IMR-90 (cell line): ENCODE measurements at regions not wholly inside any gene's neighbourhood (a gene's known extent, or its start where the extent isn't known, plus 50 kb on each side); places are given as distances from the start of the nearest gene placed in this dataset.

Experiments used
- ATAC-seq: fragments of 200-7000 bp; cut with Tn5 transposase; 2 replicates; pipeline ENCODE4 v1.9.1; 2020; ENCODE audit warnings: low read depth, mild to moderate bottlenecking, moderate library complexity
- BruUV-seq: library from RNA; stranded (reverse); fragments of 400-500 nt; replicated peaks from 2 replicates; lab custom pipeline; 2021; lab: Mats Ljungman, UMichigan
- CTCF ChIA-PET: fragments of 300-600 bp; formaldehyde crosslinking; extraction: SDS; loops from one replicate; lab custom pipeline; 2021; ENCODE audit warnings: antibody characterized with exemption; lab: Yijun Ruan, JAX
- POLR2A ChIA-PET: fragments of 300-600 bp; sonication (Branson Sonifier 250); formaldehyde crosslinking; loops from one replicate; lab custom pipeline; 2022; ENCODE audit warnings: antibody characterized with exemption; ENCODE audit not compliant: unreplicated experiment; lab: Charles Lee
- DNase-seq: peaks from one replicate; pipeline ENCODE4 v3.0.0; 2013
- H2AFZ ChIP-seq: replicated peaks from 2 replicates; pipeline ENCODE3; 2013; ENCODE audit warnings: low read length, mild to moderate bottlenecking; ENCODE audit not compliant: poor library complexity
- H2AK5ac ChIP-seq: 2 replicates; pipeline ENCODE4 v1.6.1; 2013; ENCODE audit warnings: low read depth, low read length, inconsistent platforms
- H2AK9ac ChIP-seq: replicated peaks from 2 replicates; pipeline ENCODE3; 2013; ENCODE audit warnings: mild to moderate bottlenecking, low read depth, low read length, moderate library complexity; ENCODE audit not compliant: poor library complexity
- H2BK120ac ChIP-seq: 2 replicates; pipeline ENCODE4 v1.6.1; 2013; ENCODE audit warnings: low read depth, low read length, inconsistent platforms
- H2BK15ac ChIP-seq: 3 replicates; pipeline ENCODE4 v1.6.1; 2013; ENCODE audit warnings: low read depth, low read length, inconsistent platforms
- H2BK20ac ChIP-seq: 2 replicates; pipeline ENCODE4 v1.6.1; 2013; ENCODE audit warnings: low read depth, mild to moderate bottlenecking, inconsistent platforms, low read length, moderate library complexity
- H2BK5ac ChIP-seq: 2 replicates; pipeline ENCODE4 v1.6.1; 2013; ENCODE audit warnings: mild to moderate bottlenecking, low read depth, low read length, inconsistent platforms; ENCODE audit not compliant: poor library complexity, severe bottlenecking
- H3K14ac ChIP-seq: replicated peaks from 2 replicates; pipeline ENCODE4 v1.6.1; 2013; ENCODE audit warnings: low read depth, low read length, inconsistent platforms
- H3K18ac ChIP-seq: 2 replicates; pipeline ENCODE4 v1.6.1; 2013; ENCODE audit warnings: low read depth, low read length, control low read depth
- H3K23ac ChIP-seq: 2 replicates; pipeline ENCODE4 v1.6.1; 2013; ENCODE audit warnings: low read depth, low read length, inconsistent platforms
- H3K27ac ChIP-seq: 2 replicates; pipeline ENCODE4 v1.5.1; 2013; ENCODE audit warnings: mild to moderate bottlenecking, control low read depth, low read length; ENCODE audit not compliant: insufficient read depth
- H3K27me3 ChIP-seq: 2 replicates; pipeline ENCODE4 v1.6.1; 2013; ENCODE audit warnings: low read length; ENCODE audit not compliant: control insufficient read depth, insufficient read depth
- H3K36me3 ChIP-seq: 2 replicates; pipeline ENCODE4 v1.6.1; 2013; ENCODE audit warnings: low read length, mixed read lengths; ENCODE audit not compliant: control insufficient read depth, insufficient read depth
- H3K4ac ChIP-seq: 2 replicates; pipeline ENCODE4 v1.6.1; 2013; ENCODE audit warnings: low read depth, low read length, inconsistent platforms
- H3K4me1 ChIP-seq: 2 replicates; pipeline ENCODE4 v1.6.1; 2013; ENCODE audit warnings: low read length, mixed read lengths; ENCODE audit not compliant: control insufficient read depth, insufficient read depth
- H3K4me2 ChIP-seq: 2 replicates; pipeline ENCODE4 v1.6.1; 2013; ENCODE audit warnings: low read depth, mild to moderate bottlenecking, control low read depth, low read length, moderate library complexity
- H3K4me3 ChIP-seq: 2 replicates; pipeline ENCODE4 v1.5.1; 2013; ENCODE audit warnings: low read depth, mild to moderate bottlenecking, control low read depth, low read length, moderate library complexity; ENCODE audit not compliant: insufficient read depth
- H3K56ac ChIP-seq: 2 replicates; pipeline ENCODE4 v1.6.1; 2013; ENCODE audit warnings: low read length, inconsistent platforms; ENCODE audit not compliant: insufficient read depth; ENCODE audit errors: extremely low read depth
- H3K79me1 ChIP-seq, 2 experiments: 2 replicates each; pipeline ENCODE4 v1.6.1; 2013; ENCODE audit warnings: low read length in 2 of 2, inconsistent platforms in 1 of 2, low read depth in 1 of 2
- H3K9ac ChIP-seq: 2 replicates; pipeline ENCODE4 v1.6.1; 2013; ENCODE audit warnings: low read depth, low read length, control low read depth
- H3K9me1 ChIP-seq: 2 replicates; pipeline ENCODE4 v1.6.1; 2013; ENCODE audit warnings: low read length, inconsistent platforms; ENCODE audit not compliant: insufficient read depth
- H3K9me3 ChIP-seq: 2 replicates; pipeline ENCODE4 v1.6.1; 2013; ENCODE audit warnings: low read length; ENCODE audit not compliant: control insufficient read depth, insufficient read depth
- H4K20me1 ChIP-seq: 2 replicates; pipeline ENCODE4 v1.6.1; 2013; ENCODE audit warnings: low read length, inconsistent platforms; ENCODE audit not compliant: insufficient read depth
- H4K5ac ChIP-seq: 2 replicates; pipeline ENCODE4 v1.6.1; 2013; ENCODE audit warnings: mild to moderate bottlenecking, low read depth, low read length, control low read depth
- H4K8ac ChIP-seq, 2 experiments: 2 replicates each; pipeline ENCODE4 v1.6.1; 2013; ENCODE audit warnings: low read depth in 2 of 2, low read length in 2 of 2, control low read depth in 1 of 2, inconsistent platforms in 1 of 2
- H4K91ac ChIP-seq: 2 replicates; pipeline ENCODE4 v1.6.1; 2013; ENCODE audit warnings: low read depth, low read length, inconsistent platforms; ENCODE audit not compliant: insufficient read depth
- BHLHE40 ChIP-seq: fragments of 150-350 bp; IDR thresholded peaks from 2 replicates; pipeline ENCODE4 v1.6.1; 2016; ENCODE audit warnings: mild to moderate bottlenecking, low read depth, low read length
- CEBPB ChIP-seq: IDR thresholded peaks from 2 replicates; pipeline ENCODE4 v1.6.1; 2012; ENCODE audit warnings: low read depth, low read length, improper control_type of control experiment
- CHD1 ChIP-seq: IDR thresholded peaks from 2 replicates; pipeline ENCODE4 v1.6.1; 2012; ENCODE audit warnings: low read depth, low read length, improper control_type of control experiment
- CTCF ChIP-seq: conservative IDR thresholded peaks from 2 replicates; pipeline ENCODE4 v1.5.1; 2012; ENCODE audit warnings: mild to moderate bottlenecking, low read depth, low read length, improper control_type of control experiment
- FOS ChIP-seq: fragments of 150-350 bp; IDR thresholded peaks from 2 replicates; pipeline ENCODE4 v1.6.1; 2016; ENCODE audit warnings: low read depth, low read length
- MAFK ChIP-seq: IDR thresholded peaks from 2 replicates; pipeline ENCODE4 v1.6.1; 2012; ENCODE audit warnings: low read depth, low read length, improper control_type of control experiment
- MAZ ChIP-seq: IDR thresholded peaks from 2 replicates; pipeline ENCODE4 v1.6.1; 2012; ENCODE audit warnings: low read depth, mild to moderate bottlenecking, low read length, improper control_type of control experiment, moderate library complexity, borderline replicate concordance
- MXI1 ChIP-seq: IDR thresholded peaks from 2 replicates; pipeline ENCODE4 v1.6.1; 2012; ENCODE audit warnings: low read depth, mild to moderate bottlenecking, low read length, moderate library complexity, borderline replicate concordance
- NFE2L2 ChIP-seq: fragments of 150-350 bp; IDR thresholded peaks from 2 replicates; pipeline ENCODE4 v1.6.1; 2016; ENCODE audit warnings: low read depth, mild to moderate bottlenecking, low read length
- POLR2A ChIP-seq: IDR thresholded peaks from 2 replicates; pipeline ENCODE4 v1.6.1; 2012; ENCODE audit warnings: mild to moderate bottlenecking, low read depth, low read length
- RAD21 ChIP-seq: IDR thresholded peaks from 2 replicates; pipeline ENCODE4 v1.6.1; 2012; ENCODE audit warnings: low read length, improper control_type of control experiment
- RCOR1 ChIP-seq: IDR thresholded peaks from 2 replicates; pipeline ENCODE4 v1.6.1; 2012; ENCODE audit warnings: mild to moderate bottlenecking, low read length, improper control_type of control experiment; ENCODE audit not compliant: insufficient replicate concordance
- RFX5 ChIP-seq: IDR thresholded peaks from 2 replicates; pipeline ENCODE4 v1.8.0; 2012; ENCODE audit warnings: low read depth, mild to moderate bottlenecking, low read length, moderate library complexity
- SMC3 ChIP-seq: fragments of 150-350 bp; IDR thresholded peaks from 2 replicates; pipeline ENCODE4 v1.6.1; 2016; ENCODE audit warnings: low read depth, mild to moderate bottlenecking, antibody characterized with exemption, low read length, moderate library complexity
- USF2 ChIP-seq: fragments of 150-350 bp; IDR thresholded peaks from 2 replicates; pipeline ENCODE4 v1.6.1; 2017; ENCODE audit warnings: mild to moderate bottlenecking, antibody characterized with exemption, low read length, low read depth
- WGBS, 2 experiments: methylation state at CpG; one replicate each; pipeline versions ENCODE4 v1.1.5 to v1.1.7; 2013; ENCODE audit warnings: missing lambda C conversion rate in 2 of 2; ENCODE audit not compliant: insufficient read length in 1 of 2; ENCODE audit errors: extremely low coverage in 2 of 2; 5-methylcytosine and 5-hydroxymethylcytosine counted together
- dilution Hi-C: fragments of 300-500 bp; cut with HindIII; formaldehyde crosslinking; loops from one replicate; pipeline ENCODE4 v1.14.3; 2018; ENCODE audit warnings: low sequenced_read_pairs; ENCODE audit not compliant: unreplicated experiment
- in situ Hi-C: fragments of 300-500 bp; cut with MboI; formaldehyde crosslinking; loops from 3 replicates; pipeline ENCODE4 v1.14.3; 2019; ENCODE audit warnings: low sequenced_read_pairs, inconsistent platforms, mixed read lengths
- intact Hi-C: fragments of 100-400 bp; cut with micrococcal nuclease; formaldehyde crosslinking; loops from 2 replicates; pipeline ENCODE4 v1.10.0; 2022

- ChIA-PET POLR2A (no interaction called here), CTCF (no interaction called here)
- Histone ChIP-seq H2BK5ac (no peak overlapping the region), H3K36me3 (no peaks in the 10 kb centered on the region), H3K79me1 (no peaks in the 10 kb centered on the region), H3K56ac (no peak overlapping the region), H2AK9ac (no peak overlapping the region), H4K20me1 (no peaks in the 10 kb centered on the region), H3K27me3 (peaks cover 53% of the 10 kb centered on the region), H4K8ac (no peak overlapping the region), H3K9me1 (no peaks in the 10 kb centered on the region), H2BK20ac (no peak overlapping the region), H3K4ac (no peak overlapping the region), H3K4me2 (no peak overlapping the region), H2BK120ac (no peak overlapping the region), H3K9me3 (no peaks in the 10 kb centered on the region), H3K4me1 (no peaks in the 10 kb centered on the region), H3K18ac (no peak overlapping the region), H4K91ac (no peak overlapping the region), H3K27ac (no peak overlapping the region), H3K9ac (no peak overlapping the region), H2AFZ (no peak overlapping the region), H3K23ac (no peak overlapping the region), H4K5ac (no peak overlapping the region), H3K14ac (no peak overlapping the region), H3K4me3 (no peak overlapping the region), H2AK5ac (no peak overlapping the region), H2BK15ac (no peak overlapping the region)
- intact Hi-C loops (no loop called here), dilution Hi-C loops (no loop called here), in situ Hi-C loops (no loop called here)
- no peak for DNase-seq
- no TSS peak for BruUV-seq
- TF ChIP-seq USF2: no peak
- no peak for TF ChIP-seq BHLHE40
- no peak for TF ChIP-seq FOS
- TF ChIP-seq RAD21: no peak
- no peak for TF ChIP-seq RFX5
- TF ChIP-seq MXI1: no peak
- no peak for TF ChIP-seq POLR2A
- TF ChIP-seq MAZ: no peak
- TF ChIP-seq RCOR1: no peak
- TF ChIP-seq CEBPB: no peak
- TF ChIP-seq SMC3: no peak
- TF ChIP-seq CHD1: no peak
- TF ChIP-seq NFE2L2: no peak
- TF ChIP-seq MAFK: no peak
- no peak for TF ChIP-seq CTCF
- no peak for ATAC-seq
- 0% methylated on average over 1 of the region's 4 CpGs; no CpG with 5 or more reads in 1 of the 2 experiments for WGBS, 2 experiments
Measured at GRCh38 chr9:38281196-38281595, 111.3 kb upstream of the ALDH1B1 start.
